PC-9 (cell line): ENCODE measurements at regions not wholly inside any gene's neighbourhood (a gene's known extent, or its start where the extent isn't known, plus 50 kb on each side); places are given as distances from the start of the nearest gene placed in this dataset.

Experiments
- BruUV-seq: library from RNA; stranded (reverse); fragments of 400-500 nt; replicated peaks from 2 replicates; lab custom pipeline; 2021; lab: Mats Ljungman, UMichigan
- CTCF ChIA-PET: fragments of 300-600 bp; sonication (Branson Sonifier 250); formaldehyde crosslinking; loops from one replicate; lab custom pipeline; 2022; ENCODE audit warnings: antibody characterized with exemption; lab: Charles Lee
- POLR2A ChIA-PET: fragments of 300-600 bp; sonication (Branson Sonifier 250); formaldehyde crosslinking; loops from one replicate; lab custom pipeline; 2022; ENCODE audit warnings: antibody characterized with exemption; ENCODE audit not compliant: unreplicated experiment; lab: Charles Lee
- DNase-seq, 2 experiments: peaks; one replicate each; pipeline versions ENCODE4 v3.0.0 to v3.0.0-alpha.2; 2015 to 2022; ENCODE audit warnings: mixed read lengths in 1 of 2
- H2AFZ ChIP-seq: fragments of 200-600 bp; sonication (generic); 2 replicates; pipeline ENCODE4 v1.8.1; 2017; ENCODE audit warnings: antibody characterized with exemption
- H3F3A ChIP-seq: fragments of 200-600 bp; sonication (generic); 2 replicates; pipeline ENCODE4 v1.8.1; 2017; ENCODE audit warnings: antibody characterized with exemption, mild to moderate bottlenecking, low read depth; ENCODE audit not compliant: insufficient read depth
- H3K27ac ChIP-seq: fragments of 200-600 bp; sonication (generic); 2 replicates; pipeline ENCODE4 v1.6.1; 2016; ENCODE audit warnings: mixed run types
- H3K27me3 ChIP-seq: fragments of 200-600 bp; sonication (generic); 2 replicates; pipeline ENCODE4 v1.6.1; 2016; ENCODE audit warnings: low read depth, mixed run types; ENCODE audit not compliant: insufficient read depth
- H3K36me3 ChIP-seq: fragments of 200-600 bp; sonication (generic); 2 replicates; pipeline ENCODE4 v1.6.1; 2016; ENCODE audit warnings: low read depth, mixed run types
- H3K4me1 ChIP-seq: fragments of 200-600 bp; sonication (generic); replicated peaks from 2 replicates; pipeline ENCODE4 v1.6.1; 2016; ENCODE audit warnings: mixed run types; ENCODE audit not compliant: insufficient read depth
- H3K4me2 ChIP-seq: fragments of 200-600 bp; sonication (generic); 2 replicates; pipeline ENCODE4 v1.6.1; 2017; ENCODE audit warnings: mixed run types
- H3K4me3 ChIP-seq: fragments of 200-600 bp; sonication (generic); 2 replicates; pipeline ENCODE4 v1.6.1; 2016; ENCODE audit warnings: mixed run types
- H3K79me2 ChIP-seq: fragments of 200-600 bp; sonication (generic); 2 replicates; pipeline ENCODE4 v1.6.1; 2017; ENCODE audit warnings: low read depth, mixed run types
- H3K9me2 ChIP-seq: fragments of 200-600 bp; sonication (generic); 2 replicates; pipeline ENCODE4 v1.8.1; 2017; ENCODE audit warnings: mild to moderate bottlenecking; ENCODE audit not compliant: insufficient read depth
- H3K9me3 ChIP-seq: fragments of 200-600 bp; sonication (generic); 2 replicates; pipeline ENCODE4 v1.8.1; 2016; ENCODE audit warnings: low read depth; ENCODE audit not compliant: insufficient read depth
- H4K20me1 ChIP-seq: fragments of 200-600 bp; sonication (generic); 2 replicates; pipeline ENCODE4 v1.8.1; 2017; ENCODE audit not compliant: insufficient read depth
- CTCF ChIP-seq: fragments of 200-600 bp; sonication (generic); conservative IDR thresholded peaks from 2 replicates; pipeline ENCODE4 v1.6.1; 2017; ENCODE audit warnings: mixed run types, antibody characterized with exemption, mild to moderate bottlenecking, moderate library complexity
- EZH2 ChIP-seq: fragments of 200-600 bp; sonication (generic); IDR thresholded peaks from 2 replicates; pipeline ENCODE4 v1.8.0; 2017; ENCODE audit warnings: antibody characterized with exemption, low read depth
- intact Hi-C: fragments of 100-400 bp; cut with micrococcal nuclease; formaldehyde crosslinking; loops from one replicate; pipeline ENCODE4 v1.10.0; 2022; ENCODE audit not compliant: unreplicated experiment

- Histone ChIP-seq H4K20me1 (no peaks in the 10 kb centered on the region), H2AFZ (no peak overlapping the region), H3F3A (no peaks in the 10 kb centered on the region), H3K27ac (no peak overlapping the region), H3K36me3 (no peaks in the 10 kb centered on the region), H3K4me1 (no peaks in the 10 kb centered on the region), H3K27me3 (no peaks in the 10 kb centered on the region), H3K9me2 (no peaks in the 10 kb centered on the region), H3K4me3 (no peak overlapping the region), H3K9me3 (no peaks in the 10 kb centered on the region), H3K4me2 (no peak overlapping the region), H3K79me2 (no peaks in the 10 kb centered on the region)
- no peak for TF ChIP-seq EZH2
- TF ChIP-seq CTCF, result no peak
- CTCF ChIA-PET, result no interaction called here
- BruUV-seq, result no TSS peak
- POLR2A ChIA-PET, result no interaction called here
- DNase-seq, result no peak
- intact Hi-C loops, result no loop called here
Measured at GRCh38 chr18:53772293-53772692, 452.2 kb downstream of the MBD2 start.

DNA sequence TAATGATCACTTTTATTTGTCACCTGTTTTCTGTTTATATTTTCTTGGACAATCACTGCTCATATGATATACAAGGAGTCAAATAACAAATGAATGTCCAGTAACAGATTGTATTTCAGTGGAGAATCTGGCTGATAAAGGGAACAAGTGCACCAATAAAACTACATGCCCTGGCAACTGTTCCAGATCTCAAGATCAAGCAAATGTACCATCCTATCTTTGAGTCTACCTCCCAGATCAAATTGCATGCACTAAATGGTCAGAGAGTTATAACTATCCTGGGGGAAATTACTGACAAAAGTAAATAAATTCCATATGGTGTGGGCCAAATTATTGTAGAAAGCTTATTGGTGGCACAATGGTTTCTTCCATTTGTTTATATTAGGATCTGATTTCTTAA, 452.8 kb downstream of the MBD2 start:
- Histone ChIP-seq H3K27me3 (no peaks in the 10 kb centered on the region), H3K4me1 (no peaks in the 10 kb centered on the region), H3K9me2 (no peaks in the 10 kb centered on the region), H3K27ac (no peak overlapping the region), H3K9me3 (no peaks in the 10 kb centered on the region), H3K4me3 (no peak overlapping the region), H3K79me2 (no peaks in the 10 kb centered on the region), H2AFZ (no peak overlapping the region), H3F3A (no peaks in the 10 kb centered on the region), H3K36me3 (no peaks in the 10 kb centered on the region), H3K4me2 (no peak overlapping the region), H4K20me1 (no peaks in the 10 kb centered on the region)
- no peak for DNase-seq
- CTCF ChIA-PET, result no interaction called here
- intact Hi-C loops, result no loop called here
- no TSS peak for BruUV-seq
- TF ChIP-seq EZH2, result no peak
- TF ChIP-seq CTCF, result no peak
- POLR2A ChIA-PET, result no interaction called here

DNA sequence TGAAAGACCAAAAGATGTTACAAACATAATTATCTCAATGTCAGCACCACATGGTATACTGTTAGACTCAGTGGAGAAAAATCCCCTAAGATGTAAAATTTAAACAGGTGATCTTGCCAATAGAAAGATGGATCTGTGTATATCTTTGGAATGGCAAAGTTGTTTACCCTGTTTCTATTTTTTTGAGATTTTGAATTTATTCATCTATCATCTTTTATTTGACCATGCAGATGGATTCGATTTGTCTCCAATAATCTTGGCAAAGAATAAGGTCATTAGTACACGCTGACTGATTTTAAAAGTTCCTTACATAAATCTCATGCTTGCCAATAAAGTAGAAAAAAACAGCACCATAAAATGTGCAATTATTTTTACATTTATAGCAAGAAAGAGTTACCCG, 459.3 kb downstream of the MBD2 start:
- no peaks in the 10 kb centered on the region for H3K9me3 ChIP-seq
- TF ChIP-seq EZH2, result no peak
- TF ChIP-seq CTCF, result no peak
- no TSS peak for BruUV-seq
- no peaks in the 10 kb centered on the region for H3K36me3 ChIP-seq
- H3K27me3 ChIP-seq, result no peaks in the 10 kb centered on the region
- no peaks in the 10 kb centered on the region for H3K4me1 ChIP-seq
- no peak overlapping the region for H3K4me3 ChIP-seq
- CTCF ChIA-PET, result no interaction called here
- no peaks in the 10 kb centered on the region for H3F3A ChIP-seq
- POLR2A ChIA-PET, result no interaction called here
- no peak overlapping the region for H3K27ac ChIP-seq
- H3K4me2 ChIP-seq, result no peak overlapping the region
- H3K79me2 ChIP-seq, result no peaks in the 10 kb centered on the region
- H4K20me1 ChIP-seq, result no peaks in the 10 kb centered on the region
- H3K9me2 ChIP-seq, result no peaks in the 10 kb centered on the region
- no peak overlapping the region for H2AFZ ChIP-seq
- no peak for DNase-seq
- intact Hi-C loops, result no loop called here
